T47D (cell line): ENCODE measurements at regions not wholly inside any gene's neighbourhood (a gene's known extent, or its start where the extent isn't known, plus 50 kb on each side); places are given as distances from the start of the nearest gene placed in this dataset.

Experiments used
- DNase-seq, 2 experiments: peaks; one replicate each; pipeline versions ENCODE4 v3.0.0 to v3.0.0-alpha.2; 2011 to 2012; ENCODE audit warnings: low read depth in 1 of 2, low spot score in 1 of 2
- JUND ChIP-seq: IDR thresholded peaks from 2 replicates; pipeline ENCODE4 v1.6.1; 2012; ENCODE audit warnings: low read depth
- in situ Hi-C: cut with HindIII; loops from 2 replicates; pipeline ENCODE4 v1.10.0; 2016; ENCODE audit warnings: low sequenced_read_pairs, low pct_unique_long_range_greater_than_20kb

DNA sequence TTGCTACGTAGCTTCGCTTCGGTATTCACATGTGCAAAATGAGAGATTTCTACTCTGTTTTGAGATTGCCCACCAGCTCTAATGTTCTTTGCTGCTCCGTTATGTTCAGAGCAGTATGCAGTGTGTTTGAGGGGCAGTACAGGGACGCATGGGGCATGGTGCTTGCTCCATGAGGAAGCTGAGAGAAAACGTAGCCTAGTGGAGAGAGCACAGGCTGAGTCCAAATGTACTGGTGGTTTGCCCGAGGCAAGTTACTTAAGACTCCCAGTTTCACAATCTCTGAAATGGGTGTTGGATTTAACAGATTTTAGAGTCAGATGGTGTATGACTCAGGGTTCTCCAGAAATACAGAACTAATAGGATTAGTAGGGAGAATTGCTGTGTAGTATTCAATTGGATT is 310.5 kb downstream of the ETNK1 start:
- in situ Hi-C loops, result no loop called here
- TF ChIP-seq JUND, result no peak
- DNase-seq, result peak in 1 of 2 experiments; percentile 25

DNA sequence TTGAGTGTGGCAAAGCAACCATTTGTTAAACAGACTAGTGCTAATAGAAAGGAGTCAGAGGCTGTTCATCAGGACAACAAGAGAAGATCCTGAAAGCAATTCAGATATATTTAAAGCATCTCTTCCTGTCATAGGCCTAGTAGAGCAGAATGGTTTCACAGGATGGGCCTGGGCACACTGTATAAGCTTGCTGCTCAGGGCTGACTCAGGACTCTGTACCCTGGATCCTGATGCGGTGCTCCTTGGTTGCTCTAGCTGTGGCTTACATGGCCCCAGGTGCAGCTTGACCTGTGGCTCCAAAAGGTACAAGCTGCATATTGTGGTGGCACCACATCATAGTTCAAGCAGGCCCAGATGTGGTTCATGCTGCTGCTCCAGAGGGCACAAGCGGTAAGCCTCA is 313.4 kb downstream of the ETNK1 start:
- no peak for DNase-seq
- in situ Hi-C loops, result no loop called here
- no peak for TF ChIP-seq JUND

DNA sequence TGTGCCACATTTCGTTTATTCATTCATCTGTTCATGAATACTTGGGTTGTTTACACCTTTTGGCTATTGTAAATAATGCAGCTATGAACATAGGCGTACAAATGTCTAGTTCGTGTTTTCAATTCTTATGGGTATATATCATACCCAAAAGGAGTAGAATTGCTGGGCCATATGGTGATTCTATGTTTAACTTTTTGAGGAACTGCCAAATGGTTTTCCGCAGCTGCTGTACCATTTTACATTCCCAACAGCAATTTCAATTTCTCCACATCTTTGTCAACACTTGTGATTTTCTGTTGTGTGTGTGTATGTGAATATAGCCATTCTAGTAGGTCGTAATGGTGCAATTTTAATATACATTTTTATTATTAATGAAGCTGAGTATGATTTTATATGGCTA is 326.2 kb downstream of the ETNK1 start:
- in situ Hi-C loops, result no loop called here
- TF ChIP-seq JUND, result no peak
- no peak for DNase-seq

DNA sequence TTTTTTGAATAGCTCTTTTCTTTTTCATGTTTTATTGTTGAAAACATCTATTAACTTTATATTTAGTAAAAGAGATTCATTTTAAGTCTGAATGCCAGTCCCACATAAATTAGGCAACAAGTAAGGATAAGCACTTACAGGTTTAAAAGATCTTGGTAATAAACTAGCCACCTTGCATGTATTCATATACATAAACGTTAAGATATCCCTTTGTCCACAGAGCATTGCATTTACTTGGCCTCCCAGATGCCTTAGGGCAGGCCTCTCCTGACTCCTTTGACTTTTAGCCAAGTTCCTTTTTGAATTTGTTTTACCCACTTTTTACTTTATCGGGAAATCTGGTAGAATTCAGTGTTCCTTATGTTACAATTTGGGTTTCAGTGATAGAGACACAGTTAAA is 331.7 kb downstream of the ETNK1 start:
- no peak for TF ChIP-seq JUND
- in situ Hi-C loops, result no loop called here
- no peak for DNase-seq

DNA sequence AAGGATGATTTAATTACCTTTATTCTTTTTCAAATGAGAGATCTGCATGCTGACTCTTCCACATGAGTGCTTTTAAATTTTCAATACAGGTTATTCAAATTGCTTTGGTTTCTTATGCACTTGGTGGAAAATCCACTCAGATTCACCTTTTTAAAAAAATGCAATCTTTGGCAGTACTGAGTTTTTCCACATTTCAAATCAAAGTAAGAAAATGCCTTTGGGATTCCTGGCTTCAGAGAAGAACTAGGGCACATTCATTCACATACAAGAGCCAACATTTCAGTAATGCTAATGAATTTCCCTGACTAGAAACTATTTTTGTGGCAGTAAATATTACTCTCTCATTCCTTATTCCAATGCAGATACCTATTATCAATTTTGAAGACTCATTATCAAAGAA is 342.2 kb downstream of the ETNK1 start:
- no peak for TF ChIP-seq JUND
- in situ Hi-C loops, result no loop called here
- DNase-seq, result no peak

DNA sequence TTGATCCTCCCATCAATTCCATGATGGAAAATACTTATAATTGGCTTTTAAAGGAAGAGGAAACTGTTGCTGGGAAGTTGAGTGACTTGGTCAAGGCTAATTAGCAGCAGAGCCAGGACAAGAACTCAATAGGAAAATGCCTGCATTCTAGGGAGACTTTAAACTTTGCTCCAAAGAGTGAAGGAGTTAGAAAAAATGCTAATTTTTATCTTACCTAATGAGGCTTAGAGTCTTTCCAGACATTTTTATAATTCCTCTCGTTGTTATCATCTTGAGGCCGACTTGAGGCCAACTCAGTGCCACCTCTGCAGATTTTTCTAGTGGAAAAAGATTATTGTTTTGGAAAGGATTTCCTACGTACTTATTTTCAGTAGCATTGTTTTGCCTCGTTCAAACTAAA is 344.6 kb downstream of the ETNK1 start:
- no peak for DNase-seq
- in situ Hi-C loops, result no loop called here
- no peak for TF ChIP-seq JUND

DNA sequence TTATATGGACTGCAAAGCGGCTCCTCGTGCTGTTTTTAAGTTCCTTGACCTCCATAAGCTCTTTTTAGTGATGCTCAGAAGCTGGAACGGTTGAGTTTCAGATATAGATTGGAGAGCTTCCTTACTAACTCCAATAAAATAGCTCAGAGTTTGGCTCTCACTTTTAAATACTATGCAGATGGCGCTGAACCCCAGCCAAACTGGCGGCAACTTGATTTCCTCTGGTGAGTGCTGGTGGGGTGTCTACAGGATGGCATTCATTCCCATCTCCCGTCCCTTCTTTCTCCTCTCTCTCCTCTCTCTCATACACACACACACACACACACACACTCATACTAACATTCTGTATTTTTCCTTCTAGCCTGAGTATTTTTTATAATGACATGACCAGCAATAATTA is 346.3 kb downstream of the ETNK1 start:
- in situ Hi-C loops, result no loop called here
- DNase-seq, result no peak
- TF ChIP-seq JUND, result no peak

DNA sequence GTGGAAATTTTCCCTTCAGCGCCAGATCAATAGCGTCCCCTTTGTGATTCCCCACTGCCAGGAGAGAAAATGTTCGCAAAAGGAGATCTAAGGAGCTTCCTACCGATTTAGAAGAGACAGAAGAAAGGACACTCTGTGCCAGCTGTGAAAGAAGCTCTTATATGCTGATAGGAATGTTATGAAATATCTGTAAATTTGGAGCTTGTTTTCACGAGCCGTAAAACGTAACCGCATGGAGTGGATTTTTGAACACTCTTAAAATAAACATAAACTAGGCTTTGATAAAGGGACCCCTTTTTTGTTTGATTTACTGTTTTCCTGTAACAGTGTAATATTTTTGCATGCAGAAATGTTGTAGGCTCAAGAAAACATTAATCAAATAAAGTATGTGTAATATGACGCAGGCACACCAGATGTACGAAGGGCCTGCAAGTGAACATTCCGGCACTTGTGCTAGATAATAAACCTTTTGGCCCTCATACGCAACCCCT is 346.8 kb downstream of the ETNK1 start:
- TF ChIP-seq JUND, result no peak
- no peak for DNase-seq
- in situ Hi-C loops, result no loop called here

DNA sequence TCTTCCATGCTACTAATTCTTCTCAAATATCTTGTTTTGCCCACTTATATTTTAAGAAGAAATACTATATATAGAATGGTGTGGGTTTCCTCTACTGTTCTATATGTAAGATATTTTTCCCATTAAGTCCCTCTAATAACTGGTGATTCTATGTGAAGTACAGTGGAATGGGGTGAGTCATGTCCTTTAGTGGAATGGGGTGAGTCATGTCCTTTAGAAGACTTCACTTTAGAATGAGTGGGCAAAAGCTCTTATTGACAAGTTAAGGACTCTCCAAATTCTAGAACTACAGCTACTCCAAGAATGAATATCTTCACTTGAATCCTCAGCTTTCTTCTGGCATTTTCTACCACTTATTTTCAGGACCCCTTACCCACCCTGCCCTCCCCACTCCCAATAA is 349.9 kb downstream of the ETNK1 start:
- in situ Hi-C loops, result no loop called here
- DNase-seq, result no peak
- TF ChIP-seq JUND, result no peak

DNA sequence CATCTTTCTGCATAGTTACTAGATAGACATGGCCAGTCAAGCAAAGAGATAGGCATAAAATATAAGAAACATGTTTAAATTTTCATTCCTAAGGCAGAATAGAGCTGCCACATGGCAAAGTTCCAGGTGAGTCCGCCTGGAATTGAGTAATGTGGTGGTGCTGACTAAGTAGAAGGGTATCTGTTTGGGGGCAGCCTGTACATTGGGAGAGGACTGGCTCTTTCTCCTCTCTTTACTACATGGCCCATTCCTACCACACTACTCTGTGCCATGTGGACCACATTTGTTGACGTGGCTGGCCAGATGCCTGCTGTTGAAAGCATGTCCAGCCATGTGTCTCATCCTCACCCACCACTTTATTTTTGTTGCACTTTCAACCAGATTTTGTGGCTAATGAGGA is 354.0 kb downstream of the ETNK1 start:
- in situ Hi-C loops, result no loop called here
- DNase-seq, result no peak

DNA sequence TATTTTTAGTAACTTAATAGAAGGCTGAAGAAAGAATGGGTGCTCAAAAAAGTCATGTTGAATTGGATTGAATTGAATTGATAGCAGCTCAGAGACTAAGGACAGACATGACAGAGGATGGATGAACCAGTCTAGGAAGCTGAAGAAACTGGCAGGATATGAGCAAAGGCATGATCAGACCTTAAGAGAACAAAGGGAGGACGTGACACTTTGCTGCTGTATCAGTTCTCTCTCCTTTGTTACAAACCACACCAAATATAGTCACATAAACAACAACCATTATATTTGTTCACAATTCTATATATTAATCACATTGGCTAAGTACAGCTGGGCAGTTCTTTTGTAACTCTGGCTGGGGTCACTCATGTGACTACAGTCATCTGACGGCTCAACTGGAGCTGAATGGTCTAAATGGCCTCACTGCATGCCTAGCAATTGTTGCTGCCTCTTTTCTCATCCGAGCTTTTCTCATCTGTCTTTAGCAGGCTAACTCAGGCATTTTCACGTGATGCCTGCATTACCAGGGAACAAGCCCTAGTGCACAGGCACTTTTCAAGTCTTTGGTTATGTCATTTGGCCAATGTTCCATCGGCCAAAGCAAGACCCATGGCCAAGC is 355.0 kb downstream of the ETNK1 start:
- no peak for DNase-seq
- no peak for TF ChIP-seq JUND
- in situ Hi-C loops, result no loop called here

More for the DNA sequence above, 354.0 kb downstream of the ETNK1 start:
- TF ChIP-seq JUND, result no peak

DNA sequence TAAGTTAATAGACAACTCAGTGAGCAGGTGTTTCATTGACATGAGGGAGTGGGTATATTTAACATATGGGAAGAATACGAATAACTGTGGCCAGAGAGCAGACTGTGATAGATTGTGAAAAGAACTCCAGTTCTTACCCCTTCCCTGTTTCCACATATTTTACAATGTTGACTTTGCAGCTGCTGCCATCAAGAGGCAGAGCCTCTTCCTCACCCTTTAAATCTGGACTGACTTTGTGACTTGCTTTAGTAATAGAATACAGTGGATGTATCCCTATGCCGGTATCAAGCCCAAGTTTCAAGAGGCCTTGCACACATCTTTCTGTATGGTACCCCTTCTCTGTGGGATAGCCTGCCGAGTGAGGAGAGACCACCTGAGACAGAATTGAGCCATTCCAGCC is 356.7 kb downstream of the ETNK1 start:
- in situ Hi-C loops, result no loop called here
- no peak for TF ChIP-seq JUND
- DNase-seq, result peak in 1 of 2 experiments; percentile 27

DNA sequence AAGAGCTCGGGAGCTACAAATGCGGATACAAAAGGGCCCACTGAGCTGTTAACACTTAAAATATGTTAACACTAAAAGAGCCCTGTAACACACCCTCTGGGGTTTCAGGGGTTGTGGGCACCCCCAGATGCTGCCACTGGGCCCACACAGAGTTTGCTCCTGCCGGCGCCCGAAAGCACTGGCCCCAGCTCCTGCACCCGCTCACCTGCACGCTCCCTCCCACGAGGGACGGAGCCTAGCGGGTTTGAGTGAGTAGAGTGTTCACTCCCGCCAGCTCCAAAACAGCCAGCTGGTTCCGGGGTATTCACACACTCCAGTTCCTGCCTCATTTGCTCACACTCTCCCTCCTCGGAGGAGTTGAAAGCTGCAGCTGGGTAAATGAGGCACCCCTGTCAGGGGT is 357.7 kb downstream of the ETNK1 start:
- DNase-seq, result no peak
- in situ Hi-C loops, result no loop called here
- TF ChIP-seq JUND, result no peak

DNA sequence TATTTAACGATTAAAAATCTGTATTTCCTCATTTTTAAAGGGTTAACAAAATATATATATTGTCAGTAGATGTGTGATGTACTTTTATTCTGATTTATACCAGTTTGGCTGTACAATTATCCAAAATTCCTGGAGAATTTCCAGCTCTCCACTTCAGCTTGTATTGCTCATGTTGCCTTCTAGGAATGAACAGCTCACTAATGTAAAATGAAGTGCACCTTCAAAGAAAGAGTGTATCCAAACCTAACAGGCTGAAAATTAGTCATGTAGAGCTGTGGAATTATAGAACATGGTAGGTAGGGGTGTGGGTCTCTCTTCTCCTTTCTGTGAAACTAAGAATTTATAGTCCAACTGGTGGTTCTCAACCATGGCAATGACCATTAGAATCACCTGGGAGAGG is 362.0 kb downstream of the ETNK1 start:
- in situ Hi-C loops, result no loop called here
- no peak for DNase-seq
- no peak for TF ChIP-seq JUND
